RWPE2 (cell line): ENCODE measurements at regions not wholly inside any gene's neighbourhood (a gene's known extent, or its start where the extent isn't known, plus 50 kb on each side); places are given as distances from the start of the nearest gene placed in this dataset.

Source experiments
- ATAC-seq: fragments of 200-7000 bp; cut with Tn5 transposase; 3 replicates; pipeline ENCODE4 v1.9.1; 2021; ENCODE audit warnings: low read depth
- DNase-seq: peaks from one replicate; pipeline ENCODE4 v3.0.0-alpha.2; 2020; ENCODE audit warnings: low spot score
- H3K27ac ChIP-seq: fragments of 450-650 bp; 2 replicates; pipeline ENCODE4 v1.5.1; 2017; ENCODE audit warnings: mild to moderate bottlenecking; ENCODE audit not compliant: poor library complexity, severe bottlenecking
- H3K27me3 ChIP-seq: fragments of 250-450 bp; sonication (Bioruptor Pico); 2 replicates; pipeline ENCODE4 v1.5.1; 2021; ENCODE audit warnings: mild to moderate bottlenecking, moderate library complexity; ENCODE audit not compliant: insufficient read depth, poor library complexity, severe bottlenecking
- H3K36me3 ChIP-seq: fragments of 250-450 bp; sonication (Bioruptor Pico); 2 replicates; pipeline ENCODE4 v1.5.1; 2020; ENCODE audit warnings: low read depth, mild to moderate bottlenecking, moderate library complexity
- H3K4me1 ChIP-seq: fragments of 250-450 bp; sonication (Bioruptor Pico); 2 replicates; pipeline ENCODE4 v1.5.1; 2021; ENCODE audit warnings: mild to moderate bottlenecking, moderate library complexity; ENCODE audit not compliant: insufficient read depth, poor library complexity, severe bottlenecking
- H3K4me3 ChIP-seq: fragments of 250-450 bp; sonication (Bioruptor Pico); 2 replicates; pipeline ENCODE4 v1.5.1; 2021; ENCODE audit warnings: mild to moderate bottlenecking, moderate library complexity; ENCODE audit not compliant: severe bottlenecking
- H3K9me3 ChIP-seq: fragments of 250-450 bp; sonication (Bioruptor Pico); 2 replicates; pipeline ENCODE4 v1.5.1; 2021; ENCODE audit warnings: mild to moderate bottlenecking, moderate library complexity; ENCODE audit not compliant: severe bottlenecking
- TF ChIP-seq, protein P1 (sequence below): fragments of 450-650 bp; IDR thresholded peaks from one replicate; pipeline ENCODE4 v1.5.1; 2017; ENCODE audit warnings: mild to moderate bottlenecking, moderate library complexity; ENCODE audit not compliant: poor library complexity, severe bottlenecking

DNA sequence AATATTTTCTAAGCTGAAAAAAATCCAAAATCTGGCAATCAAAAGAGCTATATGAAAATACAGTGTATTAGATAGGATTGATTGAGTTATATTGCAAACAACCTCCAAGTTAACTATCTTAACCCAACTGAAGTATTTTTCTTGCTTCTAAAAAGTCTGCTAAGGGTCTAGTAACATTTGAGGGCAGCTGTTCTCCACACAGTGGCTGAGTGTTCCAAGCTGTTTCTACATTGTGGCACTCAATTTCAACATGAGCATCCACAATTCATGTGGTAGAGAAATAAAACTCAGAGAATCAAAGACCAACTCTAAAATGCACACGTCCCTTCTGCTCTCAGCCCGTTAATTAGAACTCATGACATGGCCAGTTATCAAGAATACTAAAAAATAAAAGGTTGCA is 340.0 kb downstream of the C12orf50 start:
- TF ChIP-seq, protein P1, sequence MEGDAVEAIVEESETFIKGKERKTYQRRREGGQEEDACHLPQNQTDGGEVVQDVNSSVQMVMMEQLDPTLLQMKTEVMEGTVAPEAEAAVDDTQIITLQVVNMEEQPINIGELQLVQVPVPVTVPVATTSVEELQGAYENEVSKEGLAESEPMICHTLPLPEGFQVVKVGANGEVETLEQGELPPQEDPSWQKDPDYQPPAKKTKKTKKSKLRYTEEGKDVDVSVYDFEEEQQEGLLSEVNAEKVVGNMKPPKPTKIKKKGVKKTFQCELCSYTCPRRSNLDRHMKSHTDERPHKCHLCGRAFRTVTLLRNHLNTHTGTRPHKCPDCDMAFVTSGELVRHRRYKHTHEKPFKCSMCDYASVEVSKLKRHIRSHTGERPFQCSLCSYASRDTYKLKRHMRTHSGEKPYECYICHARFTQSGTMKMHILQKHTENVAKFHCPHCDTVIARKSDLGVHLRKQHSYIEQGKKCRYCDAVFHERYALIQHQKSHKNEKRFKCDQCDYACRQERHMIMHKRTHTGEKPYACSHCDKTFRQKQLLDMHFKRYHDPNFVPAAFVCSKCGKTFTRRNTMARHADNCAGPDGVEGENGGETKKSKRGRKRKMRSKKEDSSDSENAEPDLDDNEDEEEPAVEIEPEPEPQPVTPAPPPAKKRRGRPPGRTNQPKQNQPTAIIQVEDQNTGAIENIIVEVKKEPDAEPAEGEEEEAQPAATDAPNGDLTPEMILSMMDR = no peak
- Histone ChIP-seq H3K9me3 (no peaks in the 10 kb centered on the region), H3K4me1 (peaks cover 12% of the 10 kb centered on the region), H3K4me3 (no peak overlapping the region), H3K27me3 (no peaks in the 10 kb centered on the region), H3K36me3 (no peaks in the 10 kb centered on the region), H3K27ac (no peak overlapping the region)
- no peak for ATAC-seq
- no peak for DNase-seq

DNA sequence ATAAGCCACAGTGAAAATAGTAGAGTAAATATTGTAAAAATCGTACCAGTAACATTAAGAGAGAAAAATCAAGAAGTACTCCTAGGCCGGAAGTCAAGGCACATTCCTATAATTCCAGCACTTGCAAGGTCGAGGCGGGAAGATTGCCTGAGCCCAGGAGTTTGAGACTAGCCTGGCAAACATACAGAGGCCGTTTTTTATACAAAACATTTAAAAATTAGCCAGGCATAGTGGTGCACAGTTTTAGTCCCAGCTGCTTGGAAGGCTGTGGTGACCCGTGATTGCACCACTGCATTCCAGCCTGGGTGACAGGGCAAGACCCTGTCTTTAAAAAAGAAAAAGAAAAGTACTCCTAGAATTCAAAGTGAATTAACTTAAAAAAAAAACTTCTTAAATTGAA is 341.8 kb downstream of the C12orf50 start:
- Histone ChIP-seq H3K27me3 (no peaks in the 10 kb centered on the region), H3K9me3 (no peaks in the 10 kb centered on the region), H3K4me1 (peaks cover 12% of the 10 kb centered on the region), H3K36me3 (no peaks in the 10 kb centered on the region), H3K27ac (peak overlapping the region; percentile 20), H3K4me3 (no peak overlapping the region)
- TF ChIP-seq, protein P1 = no peak
- DNase-seq (no peak), ATAC-seq (peak; percentile 41; the same call in 1 of the 3 replicates)

DNA sequence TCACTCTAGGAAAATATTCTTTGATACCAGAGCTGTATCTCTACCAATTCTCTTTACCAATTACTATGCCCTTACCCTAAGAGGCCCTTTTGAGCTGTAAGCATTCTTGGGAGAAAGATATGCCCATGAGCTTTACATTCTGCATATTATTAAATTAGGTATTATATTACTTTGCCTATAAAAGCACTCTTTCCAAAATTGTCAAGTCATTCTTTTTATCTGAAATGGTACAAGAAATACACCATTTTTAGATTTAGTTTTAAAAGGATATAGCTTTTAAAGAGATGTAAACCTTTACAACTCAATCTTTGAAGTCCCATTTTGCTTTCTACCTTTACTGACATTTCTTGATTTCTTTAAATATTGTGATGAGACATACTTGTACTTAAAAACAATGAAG is 343.5 kb downstream of the C12orf50 start:
- TF ChIP-seq, protein P1 = no peak

DNA sequence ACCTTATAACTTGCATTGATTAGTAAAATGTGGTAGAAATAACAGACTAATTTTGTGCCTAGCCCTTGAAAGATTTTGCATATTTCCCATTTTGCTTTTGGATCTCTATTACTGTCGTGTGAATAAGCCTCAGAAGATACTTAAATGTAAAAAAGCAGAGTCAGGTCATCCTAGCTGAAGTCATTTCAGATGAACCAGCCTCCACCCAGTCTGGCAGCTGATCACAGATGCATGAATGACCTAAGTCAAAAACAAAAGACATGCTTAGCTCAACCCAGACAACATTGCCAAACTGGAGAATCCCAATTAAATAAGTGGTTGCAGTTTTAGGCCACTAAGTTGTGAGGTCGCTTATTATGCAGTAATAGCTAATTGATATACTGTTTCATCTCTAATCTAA is 349.9 kb downstream of the C12orf50 start:
- Histone ChIP-seq H3K36me3 (no peaks in the 10 kb centered on the region), H3K27ac (no peak overlapping the region), H3K9me3 (no peaks in the 10 kb centered on the region), H3K4me1 (no peaks in the 10 kb centered on the region), H3K27me3 (no peaks in the 10 kb centered on the region), H3K4me3 (no peak overlapping the region)
- ATAC-seq = no peak
- no peak for DNase-seq
- TF ChIP-seq, protein P1 = no peak

More for the DNA sequence above, 343.5 kb downstream of the C12orf50 start:
- peaks cover 12% of the 10 kb centered on the region for H3K4me1 ChIP-seq
- no peaks in the 10 kb centered on the region for H3K36me3 ChIP-seq
- no peaks in the 10 kb centered on the region for H3K27me3 ChIP-seq
- no peak overlapping the region for H3K4me3 ChIP-seq
- ATAC-seq (no peak), DNase-seq (no peak)
- no peaks in the 10 kb centered on the region for H3K9me3 ChIP-seq
- H3K27ac ChIP-seq = no peak overlapping the region

DNA sequence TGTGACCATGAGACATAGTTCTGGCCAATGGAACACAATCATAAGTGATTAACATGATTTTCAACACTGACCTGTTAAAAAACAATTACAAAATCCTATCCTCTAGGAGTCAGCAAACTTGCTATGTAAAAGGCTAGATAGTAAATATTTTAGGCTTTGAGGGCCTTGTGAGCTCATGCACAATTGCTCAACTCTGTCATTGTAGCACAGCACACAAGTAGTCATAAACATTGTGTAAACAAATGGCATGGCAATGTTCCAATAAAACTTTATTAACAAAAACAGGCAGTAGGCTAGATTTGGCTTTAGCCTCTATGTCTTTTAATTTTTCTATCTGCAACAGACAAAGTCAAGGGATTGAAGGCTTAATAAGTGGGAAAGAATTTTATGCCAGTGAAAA is 350.7 kb downstream of the C12orf50 start:
- Histone ChIP-seq H3K9me3 (no peaks in the 10 kb centered on the region), H3K4me3 (no peak overlapping the region), H3K36me3 (no peaks in the 10 kb centered on the region), H3K27me3 (no peaks in the 10 kb centered on the region), H3K4me1 (no peaks in the 10 kb centered on the region), H3K27ac (no peak overlapping the region)
- ATAC-seq = peak; percentile 38; the same call in 2 of the 3 replicates
- DNase-seq = no peak
- TF ChIP-seq, protein P1 = no peak
